Astrocyte (in vitro differentiated cells and primary cell): ENCODE measurements at regions not wholly inside any gene's neighbourhood (a gene's known extent, or its start where the extent isn't known, plus 50 kb on each side); places are given as distances from the start of the nearest gene placed in this dataset.

ENCODE experiments used
- EZH2 ChIP-seq: IDR thresholded peaks from 2 replicates; pipeline ENCODE4 v1.6.1; 2012; ENCODE audit warnings: mild to moderate bottlenecking, low read length, inconsistent platforms; ENCODE audit not compliant: insufficient read depth
- TF ChIP-seq, protein P1 (sequence below): IDR thresholded peaks from 2 replicates; pipeline ENCODE4 v1.5.1; 2011; ENCODE audit warnings: low read depth, mild to moderate bottlenecking, inconsistent platforms, low read length, moderate library complexity; ENCODE audit not compliant: insufficient read depth

DNA sequence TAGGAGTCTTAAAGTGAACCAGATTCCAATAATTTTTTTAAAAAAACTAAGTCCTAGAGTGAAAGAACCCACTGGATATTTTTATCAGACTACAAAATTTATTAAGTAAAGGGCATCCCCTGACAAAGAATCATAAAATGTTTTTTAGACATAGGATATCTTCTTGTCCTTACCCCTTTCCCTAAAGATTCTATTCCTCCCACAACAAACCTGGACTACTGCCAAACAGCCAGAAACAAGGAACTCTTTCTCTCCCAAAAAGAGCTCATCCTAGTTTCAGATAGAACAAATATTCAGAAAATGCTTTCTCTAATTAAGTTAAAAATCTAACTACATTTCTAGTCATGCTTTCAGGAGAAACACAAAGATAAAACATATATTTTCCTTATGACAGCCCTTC is 327.1 kb downstream of the FAM181B start:
- TF ChIP-seq, protein P1, sequence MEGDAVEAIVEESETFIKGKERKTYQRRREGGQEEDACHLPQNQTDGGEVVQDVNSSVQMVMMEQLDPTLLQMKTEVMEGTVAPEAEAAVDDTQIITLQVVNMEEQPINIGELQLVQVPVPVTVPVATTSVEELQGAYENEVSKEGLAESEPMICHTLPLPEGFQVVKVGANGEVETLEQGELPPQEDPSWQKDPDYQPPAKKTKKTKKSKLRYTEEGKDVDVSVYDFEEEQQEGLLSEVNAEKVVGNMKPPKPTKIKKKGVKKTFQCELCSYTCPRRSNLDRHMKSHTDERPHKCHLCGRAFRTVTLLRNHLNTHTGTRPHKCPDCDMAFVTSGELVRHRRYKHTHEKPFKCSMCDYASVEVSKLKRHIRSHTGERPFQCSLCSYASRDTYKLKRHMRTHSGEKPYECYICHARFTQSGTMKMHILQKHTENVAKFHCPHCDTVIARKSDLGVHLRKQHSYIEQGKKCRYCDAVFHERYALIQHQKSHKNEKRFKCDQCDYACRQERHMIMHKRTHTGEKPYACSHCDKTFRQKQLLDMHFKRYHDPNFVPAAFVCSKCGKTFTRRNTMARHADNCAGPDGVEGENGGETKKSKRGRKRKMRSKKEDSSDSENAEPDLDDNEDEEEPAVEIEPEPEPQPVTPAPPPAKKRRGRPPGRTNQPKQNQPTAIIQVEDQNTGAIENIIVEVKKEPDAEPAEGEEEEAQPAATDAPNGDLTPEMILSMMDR = no peak
- no peak for TF ChIP-seq EZH2
